ENCODE measurements at regions not wholly inside any gene's neighbourhood (a gene's known extent, or its start where the extent isn't known, plus 50 kb on each side); places are given as distances from the start of the nearest gene placed in this dataset.

- H2AFZ ChIP-seq (ENCODE audit: control insufficient read depth, low read length), result no peak overlapping the region
- no peak overlapping the region for H3K4me3 ChIP-seq (ENCODE audit: control insufficient read depth in 2 of 3, extremely low read depth in 1 of 3, insufficient read depth in 2 of 3, low read depth in 1 of 3, low read length in 3 of 3)
- H3K9ac ChIP-seq (ENCODE audit: control insufficient read depth, extremely low read depth, insufficient read depth, low read length), result no peak overlapping the region
- H3K27me3 ChIP-seq (ENCODE audit: control insufficient read depth, extremely low read depth, insufficient read depth, low read length), result no peaks in the 10 kb centered on the region
- H3K79me2 ChIP-seq (ENCODE audit: control insufficient read depth, insufficient read depth, low read length), result no peaks in the 10 kb centered on the region
- H3K4me2 ChIP-seq (ENCODE audit: control insufficient read depth, extremely low read depth, insufficient read depth, low read depth, low read length), result no peak overlapping the region
- no peaks in the 10 kb centered on the region for H3K9me1 ChIP-seq (ENCODE audit: control insufficient read depth, extremely low read depth, insufficient read depth, low read length)
- FAIRE-seq, result no peak
- H3K9me3 ChIP-seq (ENCODE audit: control insufficient read depth, low read depth, low read length), result no peaks in the 10 kb centered on the region
- H3K4me1 ChIP-seq (ENCODE audit: control insufficient read depth, extremely low read depth, insufficient read depth, low read length), result peaks cover 33% of the 10 kb centered on the region
- no peak for TF ChIP-seq EZH2 (IDR thresholded peaks at IDR 0.05; ENCODE audit: low read length)
- TF ChIP-seq CTCF (optimal IDR thresholded peaks at IDR 0.05 in 1 of 3, IDR thresholded peaks at IDR 0.05 in 1 of 3, conservative IDR thresholded peaks at IDR 0.05 in 1 of 3; ENCODE audit: extremely low read depth in 1 of 3, insufficient read depth in 2 of 3, low read length in 3 of 3), result no peak
- no peak overlapping the region for H3K27ac ChIP-seq (ENCODE audit: control insufficient read depth, insufficient read depth, low read length)
- H3K36me3 ChIP-seq (ENCODE audit: control insufficient read depth in 2 of 2, extremely low read depth in 1 of 2, insufficient read depth in 2 of 2, low read length in 2 of 2), result no peaks in the 10 kb centered on the region
- H4K20me1 ChIP-seq (ENCODE audit: control insufficient read depth, extremely low read depth, insufficient read depth, low read length), result no peaks in the 10 kb centered on the region
- dilution Hi-C loops (cut with MboI; ENCODE audit: extremely low pct_ligation_motif_present, low sequenced_read_pairs), result no loop called here
- no peak for DNase-seq (ENCODE audit: low read depth, low spot score)
Observed at GRCh38 chr2:150124739-150125138, 362.7 kb downstream of the RND3 start.

DNA sequence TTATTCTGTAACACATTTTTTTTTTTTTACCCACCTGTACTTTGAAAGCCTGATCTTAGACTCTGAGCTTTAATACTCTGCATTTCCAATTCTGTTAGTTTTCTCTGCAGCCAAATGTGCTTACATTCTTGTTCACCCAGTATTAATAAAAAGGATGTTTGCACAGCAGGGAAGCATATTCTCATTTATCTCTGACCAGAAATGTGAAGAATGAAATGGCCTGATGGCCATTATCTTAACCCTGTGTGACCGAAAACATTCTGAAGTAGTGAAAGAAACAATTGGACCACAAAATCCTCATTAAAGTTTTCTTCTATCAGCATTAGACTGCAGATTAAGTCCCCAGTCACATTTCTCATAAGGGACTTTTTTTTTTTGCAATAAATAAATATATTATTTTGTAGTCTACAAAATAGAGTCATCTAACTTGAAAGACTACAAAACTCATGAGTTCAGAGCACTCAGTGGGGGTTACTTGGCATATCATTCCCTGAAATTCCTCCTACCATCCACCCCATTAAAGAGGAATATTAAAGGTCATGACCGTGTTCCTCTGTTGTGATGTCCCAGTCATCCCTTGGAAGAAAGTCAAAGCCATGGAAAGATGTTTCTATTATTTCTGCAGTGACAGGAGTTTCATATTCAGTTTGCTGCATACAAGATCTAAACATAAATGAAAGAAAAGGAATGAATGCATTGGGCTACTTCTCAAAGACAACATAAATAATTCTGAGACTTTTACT is 364.4 kb downstream of the RND3 start:
- Histone ChIP-seq H3K4me3 (ENCODE audit: control insufficient read depth in 2 of 3, extremely low read depth in 1 of 3, insufficient read depth in 2 of 3, low read depth in 1 of 3, low read length in 3 of 3) (no peak overlapping the region), H4K20me1 (ENCODE audit: control insufficient read depth, extremely low read depth, insufficient read depth, low read length) (no peaks in the 10 kb centered on the region), H3K79me2 (ENCODE audit: control insufficient read depth, insufficient read depth, low read length) (no peaks in the 10 kb centered on the region), H3K4me2 (ENCODE audit: control insufficient read depth, extremely low read depth, insufficient read depth, low read depth, low read length) (no peak overlapping the region), H3K9ac (ENCODE audit: control insufficient read depth, extremely low read depth, insufficient read depth, low read length) (no peak overlapping the region), H3K4me1 (ENCODE audit: control insufficient read depth, extremely low read depth, insufficient read depth, low read length) (peaks cover 33% of the 10 kb centered on the region), H2AFZ (ENCODE audit: control insufficient read depth, low read length) (no peak overlapping the region), H3K27ac (ENCODE audit: control insufficient read depth, insufficient read depth, low read length) (no peak overlapping the region), H3K9me3 (ENCODE audit: control insufficient read depth, low read depth, low read length) (no peaks in the 10 kb centered on the region), H3K9me1 (ENCODE audit: control insufficient read depth, extremely low read depth, insufficient read depth, low read length) (no peaks in the 10 kb centered on the region), H3K27me3 (ENCODE audit: control insufficient read depth, extremely low read depth, insufficient read depth, low read length) (no peaks in the 10 kb centered on the region), H3K36me3 (ENCODE audit: control insufficient read depth in 2 of 2, extremely low read depth in 1 of 2, insufficient read depth in 2 of 2, low read length in 2 of 2) (no peaks in the 10 kb centered on the region)
- dilution Hi-C loops (cut with MboI; ENCODE audit: extremely low pct_ligation_motif_present, low sequenced_read_pairs), result no loop called here
- FAIRE-seq (no peak), DNase-seq (ENCODE audit: low read depth, low spot score) (no peak)
- TF ChIP-seq CTCF (optimal IDR thresholded peaks at IDR 0.05 in 1 of 3, IDR thresholded peaks at IDR 0.05 in 1 of 3, conservative IDR thresholded peaks at IDR 0.05 in 1 of 3; ENCODE audit: extremely low read depth in 1 of 3, insufficient read depth in 2 of 3, low read length in 3 of 3), result no peak

Data from keratinocyte (primary cell).